ENCODE measurements at regions not wholly inside any gene's neighbourhood (a gene's known extent, or its start where the extent isn't known, plus 50 kb on each side); places are given as distances from the start of the nearest gene placed in this dataset.

- TF ChIP-seq POLR2A (IDR thresholded peaks at IDR 0.05; ENCODE audit: borderline replicate concordance, extremely low read depth, insufficient read depth, insufficient read length) (no peak), EZH2 (IDR thresholded peaks at IDR 0.05) (no peak), YY1 (IDR thresholded peaks at IDR 0.05; ENCODE audit: extremely low read depth, insufficient replicate concordance, low read depth, low read length) (no peak), ZNF274 (IDR thresholded peaks at IDR 0.05; ENCODE audit: low read depth, low read length) (no peak), EZH2phosphoT487 (IDR thresholded peaks at IDR 0.05; ENCODE audit: borderline replicate concordance) (no peak)
- TF ChIP-seq, protein P1, sequence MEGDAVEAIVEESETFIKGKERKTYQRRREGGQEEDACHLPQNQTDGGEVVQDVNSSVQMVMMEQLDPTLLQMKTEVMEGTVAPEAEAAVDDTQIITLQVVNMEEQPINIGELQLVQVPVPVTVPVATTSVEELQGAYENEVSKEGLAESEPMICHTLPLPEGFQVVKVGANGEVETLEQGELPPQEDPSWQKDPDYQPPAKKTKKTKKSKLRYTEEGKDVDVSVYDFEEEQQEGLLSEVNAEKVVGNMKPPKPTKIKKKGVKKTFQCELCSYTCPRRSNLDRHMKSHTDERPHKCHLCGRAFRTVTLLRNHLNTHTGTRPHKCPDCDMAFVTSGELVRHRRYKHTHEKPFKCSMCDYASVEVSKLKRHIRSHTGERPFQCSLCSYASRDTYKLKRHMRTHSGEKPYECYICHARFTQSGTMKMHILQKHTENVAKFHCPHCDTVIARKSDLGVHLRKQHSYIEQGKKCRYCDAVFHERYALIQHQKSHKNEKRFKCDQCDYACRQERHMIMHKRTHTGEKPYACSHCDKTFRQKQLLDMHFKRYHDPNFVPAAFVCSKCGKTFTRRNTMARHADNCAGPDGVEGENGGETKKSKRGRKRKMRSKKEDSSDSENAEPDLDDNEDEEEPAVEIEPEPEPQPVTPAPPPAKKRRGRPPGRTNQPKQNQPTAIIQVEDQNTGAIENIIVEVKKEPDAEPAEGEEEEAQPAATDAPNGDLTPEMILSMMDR (IDR thresholded peaks at IDR 0.05 in 2 of 3, conservative IDR thresholded peaks at IDR 0.05 in 1 of 3; ENCODE audit: borderline replicate concordance in 1 of 3, insufficient read depth in 1 of 3, low read depth in 2 of 3, low read length in 2 of 3): no peak
Observed at GRCh38 chr10:128599030-128599429, 472.8 kb upstream of the MKI67 start.
